COLO668 (cell line): ENCODE measurements at regions not wholly inside any gene's neighbourhood (a gene's known extent, or its start where the extent isn't known, plus 50 kb on each side); places are given as distances from the start of the nearest gene placed in this dataset.
A peak's percentile ranks its signal among the peaks of the same experiment; 100 is the strongest.
"Not testable (repeated sequence)": the region's sequence is repeated elsewhere in the genome, so short reads cannot be mapped to it uniquely, and the experiment has no call there.

ENCODE experiments used
- DNase-seq: peaks from one replicate; lab custom pipeline; 2025; ENCODE audit not compliant: unreplicated experiment; lab: John Stamatoyannopoulos, UW

- DNase-seq = no peak
Observed at GRCh38 chr6:11304946-11305345, 72.5 kb upstream of the NEDD9 start.

DNA sequence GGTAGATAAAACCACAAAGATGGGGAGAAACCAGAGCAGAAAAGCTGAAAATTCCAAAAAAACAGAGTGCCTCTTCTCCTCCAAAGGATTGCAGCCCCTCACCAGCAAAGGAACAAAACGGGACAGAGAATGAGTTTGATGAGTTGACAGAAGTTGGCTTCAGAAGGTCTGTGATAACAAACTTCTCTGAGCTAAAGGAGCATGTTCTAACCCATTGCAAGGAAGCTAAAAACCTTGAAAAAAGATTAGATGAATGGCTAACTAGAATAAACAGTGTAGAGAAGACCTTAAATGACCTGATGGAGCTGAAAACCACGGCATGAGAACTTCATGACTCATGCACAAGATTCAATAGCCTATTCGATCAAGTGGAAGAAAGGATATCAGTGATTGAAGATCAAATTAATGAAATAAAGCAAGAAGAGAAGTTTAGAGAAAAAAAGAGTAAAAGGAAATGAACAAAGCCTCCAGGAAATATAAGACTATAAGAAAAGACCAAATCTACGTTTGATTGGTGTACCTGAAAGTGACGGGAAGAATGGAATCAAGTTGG, 67.5 kb upstream of the NEDD9 start:
- not testable (repeated sequence) for DNase-seq

- DNase-seq = not testable (repeated sequence)
Observed at GRCh38 chr6:11299421-11299784, 66.9 kb upstream of the NEDD9 start.

DNA sequence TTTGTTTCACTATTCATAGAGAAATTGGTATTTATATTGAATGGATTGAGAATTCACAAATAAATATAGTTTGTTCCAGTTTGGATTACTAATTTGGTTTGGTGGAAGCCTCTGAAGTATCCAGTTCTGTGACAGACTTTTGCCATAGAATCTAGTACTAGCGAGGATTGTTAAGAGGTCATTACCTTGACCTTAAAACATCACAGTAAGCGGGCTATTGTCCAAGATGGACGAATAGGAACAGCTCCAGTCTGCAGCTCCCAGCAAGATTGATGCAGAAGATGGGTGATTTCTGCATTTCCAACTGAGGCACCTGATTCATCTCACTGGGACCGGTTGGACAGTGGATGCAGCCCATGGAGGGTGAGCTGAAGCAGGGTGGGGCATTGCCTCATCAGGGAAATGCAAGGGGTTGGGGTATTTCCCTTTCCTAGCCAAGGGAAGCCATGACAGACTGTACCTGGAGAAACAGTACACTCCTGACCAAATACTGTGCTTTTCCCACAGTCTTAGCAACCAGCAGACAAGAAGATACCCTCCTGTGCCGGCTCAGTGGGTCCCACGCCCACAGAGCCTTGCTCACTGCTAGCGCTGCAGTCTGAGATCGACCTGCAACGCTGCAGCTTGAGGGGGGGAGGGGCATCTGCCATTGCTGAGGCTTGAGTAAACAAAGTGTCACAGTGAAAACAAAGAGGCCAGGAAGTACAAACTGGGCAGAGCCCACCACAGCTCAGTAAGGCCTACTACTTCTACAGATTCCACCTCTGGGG, 66.4 kb upstream of the NEDD9 start:
- peak; percentile 65 for DNase-seq

DNA sequence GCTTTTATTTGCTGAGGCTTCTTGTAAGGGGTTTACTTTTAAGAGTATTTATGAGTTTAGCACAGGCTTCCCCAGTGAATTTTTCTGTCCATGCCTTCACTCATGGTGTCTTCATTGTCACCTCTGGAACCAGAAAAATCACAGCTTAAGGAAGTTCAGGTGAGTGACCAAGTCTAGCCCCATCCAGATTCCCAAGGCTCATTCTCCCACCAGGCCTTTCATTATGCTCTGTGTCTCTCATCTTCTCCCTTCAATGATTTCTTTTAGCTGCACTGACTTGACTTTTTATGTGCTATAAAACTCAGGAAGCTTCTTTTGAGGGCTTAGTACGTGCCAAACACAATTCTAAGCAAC, 64.9 kb upstream of the NEDD9 start:
- no peak for DNase-seq

GRCh38 chr6:11296449-11297375, 64.2 kb upstream of the NEDD9 start:
- no peak for DNase-seq

DNA sequence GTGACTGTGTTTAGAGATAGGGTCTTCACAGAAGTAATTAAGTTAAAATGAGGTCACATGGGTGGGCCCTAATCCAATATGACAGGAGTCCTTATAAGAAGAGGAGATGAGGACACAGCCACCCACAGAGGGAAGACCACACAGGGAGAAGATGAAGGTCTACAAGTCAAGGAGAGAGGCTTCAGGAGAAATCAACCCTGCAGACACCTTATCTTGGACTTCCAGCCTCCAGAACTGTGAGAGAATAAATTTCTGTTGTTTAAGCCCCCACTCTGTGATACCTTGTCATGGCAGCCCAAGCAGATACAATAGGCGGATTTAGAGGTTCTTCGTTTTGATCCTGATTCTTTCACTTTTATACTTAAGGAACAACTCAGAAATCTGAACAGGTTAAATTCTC, 63.5 kb upstream of the NEDD9 start:
- DNase-seq = no peak

- no peak for DNase-seq
Observed at GRCh38 chr6:11294228-11294627, 61.8 kb upstream of the NEDD9 start.

DNA sequence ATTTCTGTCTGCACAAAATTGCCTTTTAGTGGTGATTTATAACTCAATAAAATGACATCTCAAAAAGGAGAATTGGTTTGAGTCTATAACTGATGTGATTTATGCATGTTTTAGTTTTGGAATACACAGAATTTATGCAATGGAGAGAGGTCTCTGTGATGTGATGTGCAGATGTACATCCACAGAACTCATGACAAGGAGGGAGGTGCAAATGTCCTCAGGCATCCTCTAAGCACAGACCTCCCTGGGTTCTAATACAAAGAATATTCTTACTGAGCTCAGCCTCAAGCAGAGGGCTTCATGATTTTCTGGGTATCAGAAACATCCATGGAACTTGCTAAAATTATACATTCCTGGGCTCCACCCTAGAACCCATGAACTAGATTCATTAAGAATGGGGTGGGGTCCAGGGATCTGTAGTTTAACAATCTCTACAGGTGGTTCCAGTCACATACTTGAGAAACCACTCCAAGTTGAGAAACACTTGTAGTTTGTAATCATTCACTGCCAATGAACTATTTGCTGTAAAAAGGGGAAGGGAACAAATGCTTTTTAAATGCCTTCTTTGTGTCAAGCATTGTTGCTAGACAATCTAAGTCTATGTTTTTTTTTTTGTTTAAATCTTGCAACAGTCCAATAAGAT, 60.2 kb upstream of the NEDD9 start:
- no peak for DNase-seq

- no peak for DNase-seq
Observed at GRCh38 chr6:11292091-11292490, 59.6 kb upstream of the NEDD9 start.

DNA sequence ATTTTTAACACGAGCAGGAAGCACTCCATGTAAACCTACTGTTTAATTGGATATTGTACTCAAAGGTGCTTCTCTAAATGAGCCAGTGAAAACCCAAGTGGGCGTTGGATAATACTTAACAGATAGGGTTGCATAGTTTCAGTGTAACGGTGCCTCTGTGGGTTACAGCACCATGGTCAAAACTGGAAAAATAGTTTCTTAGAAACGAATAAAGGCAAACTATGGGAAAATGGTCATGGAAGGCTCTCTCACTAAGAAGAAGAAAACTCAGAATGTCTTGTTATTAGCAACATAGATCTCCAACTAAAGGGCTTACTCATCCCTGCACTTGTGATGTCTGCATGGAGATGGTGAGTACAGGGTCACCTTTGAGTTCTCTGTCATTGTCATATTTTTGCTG, 59.1 kb upstream of the NEDD9 start:
- DNase-seq = no peak

- DNase-seq = no peak
Observed at GRCh38 chr6:11290027-11290426, 57.6 kb upstream of the NEDD9 start.

DNA sequence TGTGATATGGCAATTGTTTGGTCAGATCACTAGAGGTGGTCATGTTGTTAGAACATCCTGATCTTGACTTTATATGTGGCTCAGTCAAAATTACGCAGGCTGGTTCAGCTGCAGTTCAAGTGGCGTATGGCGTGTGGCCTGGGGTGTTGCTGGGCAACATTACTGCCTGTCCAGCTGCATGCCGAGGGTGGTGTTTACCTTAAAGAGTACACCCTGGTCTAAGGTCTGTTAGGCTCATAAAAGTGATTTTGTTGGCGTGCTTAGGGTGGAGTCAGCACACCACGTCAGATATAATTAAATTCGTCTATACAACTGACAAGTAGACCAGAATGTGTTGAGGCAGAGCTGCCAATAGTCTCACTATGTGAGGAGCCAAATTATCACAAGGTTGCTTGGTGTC, 55.6 kb upstream of the NEDD9 start:
- peak; percentile 77 for DNase-seq

DNA sequence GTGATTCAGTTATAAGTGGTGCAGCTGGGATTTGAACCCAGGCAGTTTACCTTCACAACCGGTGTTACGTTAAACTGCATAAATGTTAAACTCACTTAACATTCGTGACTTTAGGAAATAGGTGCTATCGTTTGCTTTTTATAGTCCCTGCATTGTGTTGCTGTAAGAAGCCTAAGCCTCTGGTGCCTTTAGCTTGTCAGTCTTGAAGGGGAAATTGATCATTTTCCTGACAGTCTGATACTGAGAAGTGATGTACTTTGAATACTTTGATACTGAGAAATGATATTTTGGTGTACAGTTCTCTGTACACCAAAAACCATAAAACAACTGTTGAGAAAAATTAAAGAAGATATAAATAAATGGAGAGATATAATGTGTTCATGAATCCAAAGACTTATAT, 52.5 kb upstream of the NEDD9 start:
- DNase-seq = no peak

DNA sequence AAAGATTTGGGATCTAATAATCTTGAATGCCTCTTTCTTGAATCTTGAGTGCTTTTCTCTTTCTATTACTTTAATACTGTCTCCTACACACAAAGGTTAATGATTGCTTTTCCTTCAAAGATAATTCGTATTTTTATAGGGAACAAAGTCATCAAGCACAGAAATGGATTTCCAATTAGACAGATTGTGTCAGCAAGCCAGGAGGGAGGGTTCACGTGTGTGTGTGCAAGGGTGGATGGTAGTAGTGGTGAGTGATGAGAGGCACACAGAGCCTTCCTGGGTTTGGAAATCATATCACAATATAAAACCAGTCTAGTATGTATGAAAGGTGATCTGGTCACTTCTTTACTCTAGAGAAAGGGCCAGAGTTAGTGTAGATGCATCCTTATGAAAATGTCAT, 51.2 kb upstream of the NEDD9 start:
- DNase-seq = no peak

GRCh38 chr6:11282875-11283274, 50.4 kb upstream of the NEDD9 start:
- DNase-seq = no peak
